CD14-positive monocyte (primary cell): ENCODE measurements at regions not wholly inside any gene's neighbourhood (a gene's known extent, or its start where the extent isn't known, plus 50 kb on each side); places are given as distances from the start of the nearest gene placed in this dataset.

Experiments
- DNase-seq, 3 donors: peaks; one replicate each; pipeline ENCODE4 v3.0.0-alpha.2; 2011 to 2022
- H2AFZ ChIP-seq: 2 replicates; pipeline ENCODE4 v1.6.0; 2012; ENCODE audit warnings: mild to moderate bottlenecking, low read depth, low read length, inconsistent platforms; ENCODE audit not compliant: insufficient read depth, poor library complexity, severe bottlenecking
- H3K27ac ChIP-seq, 2 donors: 1 replicate in 1 of 2; 2 replicates in 1 of 2; pipeline ENCODE4 v1.5.1; 2012 to 2013; ENCODE audit warnings: low read length in 2 of 2, control low read depth in 1 of 2, inconsistent platforms in 1 of 2, low read depth in 1 of 2, mild to moderate bottlenecking in 1 of 2
- H3K27me3 ChIP-seq, 2 donors: one replicate each; pipeline versions ENCODE4 v1.6.0 to v1.6.1; 2011 to 2013; ENCODE audit warnings: low read length in 2 of 2; ENCODE audit not compliant: control insufficient read depth in 2 of 2, insufficient read depth in 2 of 2
- H3K36me3 ChIP-seq, 2 donors: replicated peaks in 1 of 2; 1 replicate in 1 of 2; 2 replicates in 1 of 2; pipeline versions ENCODE4 v1.5.1 to v1.6.1; 2012 to 2013; ENCODE audit warnings: low read length in 2 of 2, control low read depth in 1 of 2, inconsistent platforms in 1 of 2, mild to moderate bottlenecking in 1 of 2; ENCODE audit not compliant: insufficient read depth in 2 of 2, control insufficient read depth in 1 of 2
- H3K4me1 ChIP-seq, 2 donors: 1 replicate in 1 of 2; 2 replicates in 1 of 2; pipeline versions ENCODE4 v1.5.1 to v1.6.1; 2012 to 2013; ENCODE audit warnings: low read length in 2 of 2, control low read depth in 1 of 2, inconsistent platforms in 1 of 2, mild to moderate bottlenecking in 1 of 2, moderate library complexity in 1 of 2; ENCODE audit not compliant: insufficient read depth in 2 of 2, control insufficient read depth in 1 of 2
- H3K4me2 ChIP-seq: replicated peaks from 2 replicates; pipeline ENCODE3; 2012; ENCODE audit warnings: low read length, moderate library complexity, mild to moderate bottlenecking; ENCODE audit not compliant: poor library complexity, severe bottlenecking; ENCODE audit errors: extremely low read depth
- H3K4me3 ChIP-seq, 3 experiments: fragments of 200-600 bp in 1 of 3; sonication (generic) in 1 of 3; replicated peaks in 1 of 3; 1 replicate in 2 of 3; 2 replicates in 1 of 3; pipeline ENCODE4 v1.5.1; 2011 to 2013; ENCODE audit warnings: low read length in 3 of 3, mild to moderate bottlenecking in 3 of 3, control low read depth in 2 of 3, low read depth in 2 of 3, inconsistent platforms in 1 of 3, moderate library complexity in 1 of 3
- H3K79me2 ChIP-seq: 2 replicates; pipeline ENCODE4 v1.6.0; 2012; ENCODE audit warnings: mild to moderate bottlenecking, control low read depth, inconsistent platforms, low read length, moderate library complexity; ENCODE audit not compliant: insufficient read depth
- H3K9ac ChIP-seq: 2 replicates; pipeline ENCODE4 v1.6.0; 2017; ENCODE audit warnings: low read length, mild to moderate bottlenecking; ENCODE audit not compliant: insufficient read depth, poor library complexity, severe bottlenecking
- H3K9me3 ChIP-seq, 2 donors: replicated peaks in 1 of 2; 1 replicate in 1 of 2; 2 replicates in 1 of 2; pipeline versions ENCODE4 v1.5.1 to v1.6.1; 2012 to 2013; ENCODE audit warnings: low read length in 2 of 2, control low read depth in 1 of 2; ENCODE audit not compliant: control insufficient read depth in 1 of 2, insufficient read depth in 1 of 2
- H4K20me1 ChIP-seq: 2 replicates; pipeline ENCODE4 v1.6.0; 2012; ENCODE audit warnings: mild to moderate bottlenecking, low read length, control low read depth, moderate library complexity; ENCODE audit not compliant: insufficient read depth
- H3K27ac Mint-ChIP-seq, 7 donors: one replicate each; pipeline ENCODE4 v1.8.0; 2020; ENCODE audit warnings: mild to moderate bottlenecking in 7 of 7, mixed read lengths in 7 of 7, moderate library complexity in 6 of 7, inconsistent platforms in 2 of 7
- H3K27me3 Mint-ChIP-seq, 3 donors: one replicate each; pipeline ENCODE4 v1.8.0; 2021 to 2022; ENCODE audit warnings: low read depth in 3 of 3, mild to moderate bottlenecking in 3 of 3, mixed read lengths in 3 of 3, moderate library complexity in 3 of 3, inconsistent platforms in 1 of 3
- H3K36me3 Mint-ChIP-seq, 2 donors: one replicate each; pipeline ENCODE4 v1.8.0; 2020; ENCODE audit warnings: mixed read lengths in 2 of 2, inconsistent platforms in 1 of 2, mild to moderate bottlenecking in 1 of 2
- H3K4me1 Mint-ChIP-seq: one replicate; pipeline ENCODE4 v1.8.0; 2020; ENCODE audit warnings: mild to moderate bottlenecking, mixed read lengths
- H3K4me3 Mint-ChIP-seq, 2 donors: one replicate each; pipeline ENCODE4 v1.8.0; 2020; ENCODE audit warnings: mild to moderate bottlenecking in 2 of 2, mixed read lengths in 2 of 2, moderate library complexity in 1 of 2
- H3K9me3 Mint-ChIP-seq, 7 donors: one replicate each; pipeline ENCODE4 v1.8.0; 2020 to 2022; ENCODE audit warnings: mixed read lengths in 7 of 7, mild to moderate bottlenecking in 6 of 7, moderate library complexity in 6 of 7, inconsistent platforms in 2 of 7
- CTCF ChIP-seq: fragments of 200-600 bp; IDR thresholded peaks from one replicate; pipeline ENCODE4 v1.8.0; 2022; ENCODE audit warnings: antibody characterized with exemption, mild to moderate bottlenecking
- WGBS: methylation state at CpG from one replicate; pipeline ENCODE4 v1.1.5; 2013; ENCODE audit warnings: missing lambda C conversion rate; ENCODE audit not compliant: insufficient coverage; 5-methylcytosine and 5-hydroxymethylcytosine counted together
- intact Hi-C, 2 donors: fragments of 100-400 bp; cut with micrococcal nuclease; formaldehyde crosslinking; loops; one replicate each; pipeline versions ENCODE4 v1.15.0 to v1.15.1; 2023

GRCh38 chr15:24733659-24734058 lies 58.1 kb downstream of the NPAP1 start:
- Histone ChIP-seq H4K20me1 (no peaks in the 10 kb centered on the region), H3K9me3 (peaks cover 42 to 46% of the 10 kb centered on the region in 2 donors), H3K79me2 (no peaks in the 10 kb centered on the region), H2AFZ (no peak overlapping the region), H3K4me1 (no peaks in the 10 kb centered on the region), H3K27ac (no peak overlapping the region), H3K36me3 (no peaks in the 10 kb centered on the region), H3K9ac (no peak overlapping the region), H3K4me3 (no peak overlapping the region), H3K4me2 (no peak overlapping the region), H3K27me3 (no peaks in the 10 kb centered on the region)
- TF ChIP-seq CTCF, result no peak
- Mint-ChIP-seq H3K27me3 (no peaks in the 10 kb centered on the region), H3K27ac (no peak overlapping the region), H3K4me3 (no peak overlapping the region), H3K9me3 (peaks cover 10 to 31% (median 14%) of the 10 kb centered on the region in 7 donors), H3K4me1 (no peaks in the 10 kb centered on the region), H3K36me3 (no peaks in the 10 kb centered on the region)
- intact Hi-C loops, result no loop called here
- no peak for DNase-seq
- WGBS, result no CpG with 5 or more reads among the region's 2 CpGs

- no peaks in the 10 kb centered on the region for H3K36me3 ChIP-seq
- no peaks in the 10 kb centered on the region for H3K27me3 ChIP-seq
- no peak for DNase-seq
- no peak overlapping the region for H3K4me3 ChIP-seq
- TF ChIP-seq CTCF, result no peak
- H3K9ac ChIP-seq, result no peak overlapping the region
- H3K9me3 ChIP-seq, result peaks cover 34 to 39% of the 10 kb centered on the region in 2 donors
- no peak overlapping the region for H3K4me2 ChIP-seq
- H3K27ac ChIP-seq, result no peak overlapping the region
- H2AFZ ChIP-seq, result no peak overlapping the region
- no peaks in the 10 kb centered on the region for H3K27me3 Mint-ChIP-seq
- H4K20me1 ChIP-seq, result no peaks in the 10 kb centered on the region
- H3K36me3 Mint-ChIP-seq, result no peaks in the 10 kb centered on the region
- H3K79me2 ChIP-seq, result no peaks in the 10 kb centered on the region
- no peak overlapping the region for H3K4me3 Mint-ChIP-seq
- no peaks in the 10 kb centered on the region for H3K4me1 Mint-ChIP-seq
- H3K9me3 Mint-ChIP-seq, result peaks cover 8 to 24% (median 9%) of the 10 kb centered on the region in 7 donors
- intact Hi-C loops, result no loop called here
- H3K4me1 ChIP-seq, result no peaks in the 10 kb centered on the region
- no CpG with 5 or more reads among the region's 1 CpG for WGBS
- H3K27ac Mint-ChIP-seq, result no peak overlapping the region
Observed at GRCh38 chr15:24734396-24734795, 58.8 kb downstream of the NPAP1 start.
